CD4-positive, alpha-beta memory T cell (primary cell): ENCODE measurements at regions not wholly inside any gene's neighbourhood (a gene's known extent, or its start where the extent isn't known, plus 50 kb on each side); places are given as distances from the start of the nearest gene placed in this dataset.
"Not testable (repeated sequence)": the region's sequence is repeated elsewhere in the genome, so short reads cannot be mapped to it uniquely, and the experiment has no call there.

Source experiments
- CTCF ChIA-PET: fragments of 350-600 bp; sonication (Branson Sonifier 250); formaldehyde crosslinking; loops from one replicate; lab custom pipeline; 2021; ENCODE audit warnings: inconsistent platforms; ENCODE audit not compliant: partially characterized antibody; lab: Charles Lee
- POLR2A ChIA-PET: fragments of 350-600 bp; sonication (Branson Sonifier 250); formaldehyde crosslinking; loops from one replicate; lab custom pipeline; 2021; ENCODE audit not compliant: partially characterized antibody; lab: Charles Lee
- DNase-seq, 5 donors: peaks; one replicate each; pipeline versions ENCODE4 v3.0.0 to v3.0.0-alpha.2; 2020 to 2022; ENCODE audit warnings: mixed read lengths in 1 of 5
- H3K27ac ChIP-seq: one replicate; pipeline ENCODE4 v1.7.0; 2013; ENCODE audit warnings: low read depth, low read length
- H3K27me3 ChIP-seq: 2 replicates; pipeline ENCODE4 v1.7.0; 2013; ENCODE audit warnings: mild to moderate bottlenecking, low read length, moderate library complexity; ENCODE audit not compliant: insufficient read depth
- H3K36me3 ChIP-seq: 2 replicates; pipeline ENCODE4 v1.7.0; 2013; ENCODE audit warnings: mild to moderate bottlenecking, low read length, moderate library complexity; ENCODE audit not compliant: insufficient read depth
- H3K4me1 ChIP-seq: 2 replicates; pipeline ENCODE4 v1.7.0; 2013; ENCODE audit warnings: mild to moderate bottlenecking, low read length, moderate library complexity; ENCODE audit not compliant: insufficient read depth
- H3K4me3 ChIP-seq, 2 donors: one replicate each; pipeline ENCODE4 v1.7.0; 2013; ENCODE audit warnings: low read length in 2 of 2, mild to moderate bottlenecking in 1 of 2
- H3K9me3 ChIP-seq, 2 donors: one replicate each; pipeline ENCODE4 v1.7.0; 2013; ENCODE audit warnings: low read length in 2 of 2, control low read depth in 1 of 2; ENCODE audit not compliant: control insufficient read depth in 1 of 2
- H3K27ac Mint-ChIP-seq, 7 donors: one replicate each; pipeline ENCODE4 v1.8.0; 2020 to 2021; ENCODE audit warnings: mixed read lengths in 7 of 7, mild to moderate bottlenecking in 6 of 7, inconsistent platforms in 3 of 7, moderate library complexity in 3 of 7
- H3K27me3 Mint-ChIP-seq, 2 donors: one replicate each; pipeline ENCODE4 v1.8.0; 2020 to 2021; ENCODE audit warnings: mixed read lengths in 2 of 2
- H3K36me3 Mint-ChIP-seq, 2 donors: one replicate each; pipeline ENCODE4 v1.8.0; 2020 to 2021; ENCODE audit warnings: mixed read lengths in 2 of 2, inconsistent platforms in 1 of 2, mild to moderate bottlenecking in 1 of 2
- H3K4me1 Mint-ChIP-seq, 4 donors: one replicate each; pipeline ENCODE4 v1.8.0; 2020 to 2021; ENCODE audit warnings: mixed read lengths in 4 of 4, mild to moderate bottlenecking in 1 of 4
- H3K4me3 Mint-ChIP-seq, 8 donors: one replicate each; pipeline ENCODE4 v1.8.0; 2020 to 2021; ENCODE audit warnings: mixed read lengths in 8 of 8, mild to moderate bottlenecking in 7 of 8, moderate library complexity in 6 of 8, inconsistent platforms in 3 of 8
- H3K9me3 Mint-ChIP-seq, 8 donors: one replicate each; pipeline ENCODE4 v1.8.0; 2020 to 2021; ENCODE audit warnings: mixed read lengths in 8 of 8, mild to moderate bottlenecking in 5 of 8, inconsistent platforms in 3 of 8, moderate library complexity in 1 of 8
- intact Hi-C: fragments of 100-400 bp; cut with micrococcal nuclease; formaldehyde crosslinking; loops from one replicate; pipeline ENCODE4 v1.15.1; 2023

DNA sequence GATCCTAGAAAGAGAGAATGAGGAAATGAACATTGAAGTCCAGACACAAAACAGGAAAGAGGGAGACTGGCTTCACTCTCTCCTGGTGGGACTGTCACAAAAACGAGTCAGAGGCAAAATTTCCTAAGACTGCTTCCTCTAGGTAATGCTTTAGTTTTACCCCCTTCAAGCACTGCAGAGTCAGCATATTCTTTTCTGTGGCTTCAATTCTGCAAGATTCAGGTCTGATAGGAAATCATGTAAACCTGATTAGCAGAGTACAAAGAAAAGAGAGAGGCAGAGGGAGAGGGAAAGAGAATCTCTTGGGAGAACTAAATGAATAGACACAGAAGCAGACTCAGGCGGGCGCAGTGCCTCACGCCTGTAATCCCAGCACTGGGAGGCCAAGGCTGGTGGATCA is 145.7 kb upstream of the VKORC1L1 start:
- H3K9me3 ChIP-seq, H3K27ac Mint-ChIP-seq, H3K27me3 ChIP-seq, H3K4me3 Mint-ChIP-seq, H3K36me3 ChIP-seq, H3K4me1 ChIP-seq, H3K36me3 Mint-ChIP-seq, H3K9me3 Mint-ChIP-seq, H3K27ac ChIP-seq, H3K4me1 Mint-ChIP-seq, CTCF ChIA-PET, H3K27me3 Mint-ChIP-seq, DNase-seq, intact Hi-C loops, H3K4me3 ChIP-seq, POLR2A ChIA-PET: not testable (repeated sequence)

DNA sequence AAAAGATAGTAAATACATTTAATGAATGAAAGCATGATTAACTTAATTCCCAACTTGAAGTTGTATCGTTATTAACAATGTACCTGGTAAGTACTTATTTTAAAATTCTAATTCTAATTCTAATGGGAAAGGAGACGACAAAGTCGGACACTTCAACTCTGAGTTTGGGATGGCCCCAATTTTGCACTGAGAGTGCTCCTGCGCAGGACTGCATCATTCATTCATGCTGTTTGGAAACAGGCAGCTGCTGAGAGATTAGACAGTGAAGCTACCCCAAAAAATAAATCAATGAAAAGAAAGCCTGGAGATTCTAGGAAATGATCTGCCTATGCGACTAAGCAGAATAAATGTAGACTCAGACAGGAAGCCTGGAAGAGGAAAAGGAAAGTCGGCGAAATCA is 141.7 kb upstream of the VKORC1L1 start:
- H3K4me3 Mint-ChIP-seq: peak overlapping the region in 7 of 8 donors; percentile 6 to 80 (median 70)

GRCh38 chr7:65731562-65732035 is 141.3 kb upstream of the VKORC1L1 start:
- POLR2A ChIA-PET: no interaction called here
- no peak overlapping the region for H3K27ac Mint-ChIP-seq

More for the DNA sequence above, 141.7 kb upstream of the VKORC1L1 start:
- no peak overlapping the region for H3K27ac ChIP-seq
- no peak for DNase-seq
- H3K27me3 ChIP-seq: no peaks in the 10 kb centered on the region
- intact Hi-C loops: no loop called here
- H3K9me3 ChIP-seq: no peaks in the 10 kb centered on the region
- H3K36me3 Mint-ChIP-seq: peaks cover 2 to 8% of the 10 kb centered on the region in 2 donors
- H3K9me3 Mint-ChIP-seq: no peaks in the 10 kb centered on the region
- H3K4me3 ChIP-seq: no peak overlapping the region
- ChIA-PET CTCF (no interaction called here), POLR2A (no interaction called here)
- no peaks in the 10 kb centered on the region for H3K4me1 ChIP-seq
- H3K27ac Mint-ChIP-seq: peak overlapping the region in 2 of 7 donors; percentile 53 to 91
- H3K4me1 Mint-ChIP-seq: peaks cover 2 to 5% (median 3%) of the 10 kb centered on the region in 4 donors
- H3K36me3 ChIP-seq: no peaks in the 10 kb centered on the region
- no peaks in the 10 kb centered on the region for H3K27me3 Mint-ChIP-seq

DNA sequence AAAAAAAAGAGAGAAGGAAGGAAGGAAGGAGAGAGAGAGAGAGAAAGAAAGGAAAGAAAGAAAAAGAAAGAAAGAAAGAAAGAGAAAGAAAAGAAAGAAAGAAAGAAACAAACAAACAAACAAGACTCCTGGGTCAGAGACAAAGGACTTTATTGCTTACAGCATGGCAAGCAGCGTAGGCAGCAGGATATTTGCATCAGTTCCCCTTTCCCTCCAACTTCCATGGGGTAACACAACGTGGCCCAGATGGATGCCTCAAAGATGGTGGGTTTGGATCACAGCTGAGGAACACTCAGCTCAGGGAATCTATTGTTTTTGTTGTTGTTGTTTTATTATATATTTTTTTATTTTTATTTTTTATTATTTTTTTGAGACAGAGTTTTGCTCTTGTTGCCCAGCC is 128.5 kb upstream of the VKORC1L1 start:
- H3K27ac ChIP-seq: no peak overlapping the region
- no peak overlapping the region for H3K4me3 ChIP-seq
- ChIA-PET POLR2A (no interaction called here), CTCF (no interaction called here)
- Mint-ChIP-seq H3K4me1 (peaks cover 4 to 9% (median 6%) of the 10 kb centered on the region in 4 donors), H3K4me3 (no peak overlapping the region), H3K27ac (no peak overlapping the region), H3K27me3 (no peaks in the 10 kb centered on the region), H3K36me3 (peaks cover 5 to 6% of the 10 kb centered on the region in 2 donors), H3K9me3 (no peaks in the 10 kb centered on the region)
- H3K9me3 ChIP-seq: no peaks in the 10 kb centered on the region
- H3K4me1 ChIP-seq: peaks cover 5% of the 10 kb centered on the region
- no peaks in the 10 kb centered on the region for H3K27me3 ChIP-seq
- intact Hi-C loops: no loop called here
- no peak for DNase-seq
- H3K36me3 ChIP-seq: no peaks in the 10 kb centered on the region

More at GRCh38 chr7:65731562-65732035, 141.3 kb upstream of the VKORC1L1 start:
- H3K27me3 Mint-ChIP-seq: no peaks in the 10 kb centered on the region
- no peaks in the 10 kb centered on the region for H3K4me1 ChIP-seq
- no peak overlapping the region for H3K27ac ChIP-seq
- DNase-seq: no peak
- H3K9me3 Mint-ChIP-seq: no peaks in the 10 kb centered on the region
- H3K36me3 Mint-ChIP-seq: peaks cover 6 to 7% of the 10 kb centered on the region in 2 donors
- CTCF ChIA-PET: no interaction called here
- H3K36me3 ChIP-seq: no peaks in the 10 kb centered on the region
- no peak overlapping the region for H3K4me3 ChIP-seq
- no peaks in the 10 kb centered on the region for H3K9me3 ChIP-seq
- peaks cover 2 to 5% (median 3%) of the 10 kb centered on the region in 4 donors for H3K4me1 Mint-ChIP-seq
- intact Hi-C loops: no loop called here
- H3K27me3 ChIP-seq: no peaks in the 10 kb centered on the region
- peak overlapping the region in 4 of 8 donors; percentile 6 to 80 (median 44) for H3K4me3 Mint-ChIP-seq

- no peaks in the 10 kb centered on the region for H3K9me3 ChIP-seq
- peaks cover 7 to 22% (median 14%) of the 10 kb centered on the region in 4 donors for H3K4me1 Mint-ChIP-seq
- H3K9me3 Mint-ChIP-seq: no peaks in the 10 kb centered on the region
- H3K4me3 Mint-ChIP-seq: no peak overlapping the region
- no peak overlapping the region for H3K4me3 ChIP-seq
- intact Hi-C loops: no loop called here
- no peaks in the 10 kb centered on the region for H3K27me3 Mint-ChIP-seq
- no peak overlapping the region for H3K27ac ChIP-seq
- ChIA-PET POLR2A (no interaction called here), CTCF (no interaction called here)
- peaks cover 0 to 6% of the 10 kb centered on the region in 2 donors for H3K36me3 Mint-ChIP-seq
- no peaks in the 10 kb centered on the region for H3K27me3 ChIP-seq
- DNase-seq: no peak
- peak overlapping the region in 2 of 7 donors; percentile 29 to 42 for H3K27ac Mint-ChIP-seq
- H3K4me1 ChIP-seq: peaks cover 14% of the 10 kb centered on the region
- H3K36me3 ChIP-seq: no peaks in the 10 kb centered on the region
These were observed 126.5 kb upstream of the VKORC1L1 start for GRCh38 chr7:65746398-65746669.

GRCh38 chr7:65749039-65749438 is 123.8 kb upstream of the VKORC1L1 start:
- Histone ChIP-seq H3K27ac (no peak overlapping the region), H3K9me3 (no peaks in the 10 kb centered on the region), H3K4me3 (no peak overlapping the region), H3K4me1 (peaks cover 24% of the 10 kb centered on the region), H3K36me3 (no peaks in the 10 kb centered on the region), H3K27me3 (no peaks in the 10 kb centered on the region)
- intact Hi-C loops: no loop called here
- H3K4me3 Mint-ChIP-seq: no peak overlapping the region
- H3K4me1 Mint-ChIP-seq: peaks cover 9 to 44% (median 24%) of the 10 kb centered on the region in 4 donors
- POLR2A ChIA-PET: no interaction called here
- CTCF ChIA-PET: no interaction called here
- no peak overlapping the region for H3K27ac Mint-ChIP-seq
- peaks cover 0 to 15% of the 10 kb centered on the region in 2 donors for H3K36me3 Mint-ChIP-seq
- no peaks in the 10 kb centered on the region for H3K9me3 Mint-ChIP-seq
- no peak for DNase-seq
- H3K27me3 Mint-ChIP-seq: no peaks in the 10 kb centered on the region

- CTCF ChIA-PET: interaction anchor here (1.3 kb wide), 1 partner anchor 91 kb away, joined by 3 read pairs; no protein-coding TSS in a partner anchor
- no peaks in the 10 kb centered on the region for H3K27me3 Mint-ChIP-seq
These were observed 123.4 kb upstream of the VKORC1L1 start for GRCh38 chr7:65749518-65749917.

More at GRCh38 chr7:65749518-65749917, 123.4 kb upstream of the VKORC1L1 start:
- Mint-ChIP-seq H3K27ac (peak overlapping the region in 1 of 7 donors; percentile 94), H3K9me3 (no peaks in the 10 kb centered on the region), H3K36me3 (peaks cover 0 to 16% of the 10 kb centered on the region in 2 donors), H3K4me3 (peak overlapping the region in 3 of 8 donors; percentile 40 to 98 (median 95)), H3K4me1 (peaks cover 9 to 45% (median 25%) of the 10 kb centered on the region in 4 donors)
- Histone ChIP-seq H3K9me3 (no peaks in the 10 kb centered on the region), H3K4me1 (peaks cover 24% of the 10 kb centered on the region), H3K36me3 (peaks cover 1% of the 10 kb centered on the region), H3K4me3 (no peak overlapping the region), H3K27me3 (no peaks in the 10 kb centered on the region), H3K27ac (no peak overlapping the region)
- intact Hi-C loops: no loop called here
- DNase-seq: no peak
- POLR2A ChIA-PET: interaction anchor here (1.0 to 1.2 kb wide), 3 partner anchors 21 to 1247 kb away, joined by 3 to 5 read pairs (median 3); partner anchors contain the start of gene TYW1
